ENCODE measurements at regions not wholly inside any gene's neighbourhood (a gene's known extent, or its start where the extent isn't known, plus 50 kb on each side); places are given as distances from the start of the nearest gene placed in this dataset.

DNA sequence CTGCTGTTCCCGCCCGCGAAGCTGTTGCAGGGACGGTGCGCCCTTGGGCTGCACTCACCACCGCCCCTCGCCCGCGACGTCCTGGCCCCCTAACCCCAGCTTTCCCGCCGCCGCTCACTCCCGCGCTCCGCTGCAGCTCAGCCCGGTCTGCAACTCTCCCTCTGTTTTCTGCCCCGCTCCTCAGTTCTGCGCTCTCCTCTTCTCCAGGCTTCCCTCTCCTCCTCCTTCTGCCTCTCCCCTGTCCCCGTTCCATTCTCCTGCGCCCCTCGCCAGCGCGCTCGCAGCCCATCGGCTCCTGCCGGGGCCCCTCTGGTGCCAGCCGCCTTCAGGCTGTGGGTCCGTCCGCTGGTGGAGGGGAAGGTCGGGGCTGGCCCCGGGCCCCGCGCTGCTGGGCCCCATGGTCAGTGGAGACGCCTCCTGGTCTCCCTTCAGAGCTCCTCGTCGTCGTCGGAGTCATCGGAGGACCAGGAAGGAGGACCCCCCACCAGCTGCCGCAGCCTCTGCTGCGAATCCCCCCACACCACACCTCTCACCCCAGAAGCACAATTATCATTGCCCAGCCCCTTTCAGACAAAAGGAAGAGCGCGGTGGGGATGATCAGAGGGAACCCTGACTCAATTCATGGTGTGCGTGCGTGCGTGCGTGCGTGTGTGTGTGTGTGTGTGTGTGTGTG, 223.2 kb upstream of the FOXF1 start:
- DNase-seq, result no peak

DNA sequence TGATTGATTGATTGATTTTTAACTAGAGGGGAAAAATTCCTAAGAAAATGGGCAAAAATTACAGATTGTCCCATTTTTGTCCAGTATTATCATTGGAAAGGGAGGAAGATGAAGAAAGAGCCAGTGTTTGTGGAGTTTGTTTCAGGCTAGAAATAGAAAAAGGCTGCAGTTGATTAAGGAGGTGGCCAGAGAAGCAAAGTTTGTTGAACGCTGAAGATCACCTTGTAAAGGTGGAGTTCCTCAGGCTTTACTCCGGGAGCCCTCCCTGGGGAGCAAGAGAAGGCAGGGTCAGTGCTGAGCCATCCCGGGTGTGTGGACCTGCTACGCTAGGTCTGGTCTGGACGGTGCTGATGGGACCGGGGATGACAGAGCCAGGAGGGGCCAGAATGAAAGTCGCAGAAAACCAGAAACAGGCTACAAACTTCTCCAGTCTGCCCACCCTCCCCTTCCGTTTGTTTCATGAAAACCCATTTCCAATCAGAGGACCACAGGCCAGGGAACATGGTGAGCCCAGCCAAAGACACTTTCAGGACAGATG, 222.6 kb upstream of the FOXF1 start:
- no peak for DNase-seq

DNA sequence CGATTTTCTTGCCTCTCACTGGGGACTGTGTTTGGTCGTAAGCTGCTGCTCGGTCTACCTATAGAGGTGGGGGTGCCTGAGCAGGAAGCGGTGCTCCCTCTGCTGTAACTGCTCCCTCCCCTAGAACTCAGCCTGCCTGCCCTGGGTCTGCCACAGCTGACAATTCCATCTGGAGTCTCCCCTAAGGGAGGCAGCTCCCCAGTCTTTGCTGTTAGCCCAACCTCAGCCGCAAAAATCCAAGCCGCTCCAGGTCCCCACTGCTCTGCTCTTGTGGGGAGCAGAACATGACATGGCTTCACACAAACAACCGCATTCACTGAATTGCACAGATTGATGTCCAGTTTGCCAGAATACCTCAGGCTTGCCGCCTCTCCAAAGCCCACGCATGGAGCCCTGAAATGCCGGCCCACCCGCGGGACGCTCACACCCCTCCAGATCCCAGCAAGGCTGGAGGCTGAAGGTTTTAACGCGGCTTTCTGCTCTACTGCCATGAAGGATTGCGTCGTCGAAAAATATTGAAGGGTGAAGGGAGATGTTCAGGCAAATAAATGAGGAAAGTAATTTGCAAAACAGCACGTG, 221.5 kb upstream of the FOXF1 start:
- DNase-seq, result no peak

DNA sequence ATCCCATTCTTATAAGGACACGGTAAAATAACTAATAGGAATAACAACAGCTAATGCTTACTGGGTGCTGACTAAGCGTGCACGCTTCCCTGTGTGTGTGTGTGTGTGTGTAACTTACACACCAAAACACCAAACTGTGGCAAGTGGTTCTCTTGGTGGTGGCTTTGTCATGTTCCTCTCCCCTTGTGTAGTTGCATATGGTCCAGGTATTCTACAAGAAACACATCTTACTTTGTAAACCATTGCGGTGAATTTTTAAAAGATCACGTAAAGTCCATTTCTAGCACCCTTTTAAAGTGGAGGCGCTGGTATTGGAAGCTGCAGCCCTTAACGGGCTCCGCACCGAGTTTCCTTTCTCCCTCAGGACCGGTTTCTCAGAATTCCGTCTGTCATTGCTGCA, 221.0 kb upstream of the FOXF1 start:
- no peak for DNase-seq

DNA sequence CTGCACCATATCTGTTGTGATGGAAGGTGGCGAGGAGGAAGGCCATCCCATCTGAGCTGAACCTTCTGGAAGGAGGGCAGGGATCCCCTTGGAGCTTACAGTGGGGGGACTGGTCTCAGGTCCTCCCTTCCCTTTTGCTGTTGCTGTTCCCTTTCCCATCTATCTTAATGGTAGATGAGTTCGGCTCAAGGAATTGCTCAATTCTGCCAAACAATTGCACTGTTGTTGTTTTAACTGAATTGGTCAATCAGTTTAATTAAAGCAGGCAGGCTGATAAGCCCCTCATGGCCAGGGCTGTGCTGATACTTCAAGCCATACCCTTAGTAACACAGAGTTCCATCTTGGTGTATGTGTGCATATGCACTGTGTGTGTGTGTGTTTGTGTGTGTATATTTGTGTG, 220.4 kb upstream of the FOXF1 start:
- no peak for DNase-seq

DNA sequence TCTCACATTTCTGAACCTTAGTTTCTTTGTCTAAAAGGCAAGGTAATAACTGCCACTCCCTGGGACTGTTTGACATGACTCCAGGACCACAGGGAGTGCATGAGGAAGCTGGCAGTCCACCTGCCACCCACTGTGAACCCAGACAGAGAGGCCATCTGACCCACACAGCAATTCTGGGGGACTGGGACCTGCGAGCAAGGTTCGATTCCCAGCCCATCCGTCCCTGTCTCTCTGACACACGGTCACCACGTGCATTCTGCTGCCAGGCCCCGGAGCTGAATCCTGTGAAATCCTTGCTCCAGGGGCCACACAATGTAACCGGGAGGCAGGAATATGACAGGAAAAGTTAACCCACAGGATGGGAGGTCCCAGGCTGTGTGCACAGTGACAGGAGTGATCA, 218.8 kb upstream of the FOXF1 start:
- no peak for DNase-seq

DNA sequence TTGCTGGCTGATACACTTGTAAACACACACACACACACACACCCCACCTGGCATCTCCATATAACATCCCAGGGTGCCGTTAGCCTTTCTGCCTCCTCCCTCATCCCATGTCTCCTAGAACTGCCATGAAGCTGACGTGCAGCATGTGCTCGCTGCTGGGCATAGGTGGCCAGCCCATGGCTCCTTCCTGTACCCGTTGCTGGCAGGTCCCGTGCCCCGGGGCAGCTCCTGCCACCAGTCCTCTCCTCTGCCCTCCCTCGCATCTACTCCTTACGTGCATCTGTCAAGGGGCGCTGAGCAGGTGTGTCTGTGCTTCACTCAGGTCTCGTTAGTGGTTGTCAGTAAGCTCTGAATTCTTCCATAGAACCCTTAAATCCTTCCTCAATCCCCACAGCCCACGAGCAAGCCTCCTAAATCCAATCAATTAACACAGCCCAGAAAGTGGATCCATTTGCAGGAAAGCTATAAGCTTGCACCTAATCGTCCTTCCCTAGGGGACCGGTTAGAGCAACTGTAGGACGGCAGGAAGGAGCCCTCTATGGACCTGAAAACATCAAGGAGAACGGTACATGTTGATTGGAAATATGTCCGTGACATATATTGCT, 218.1 kb upstream of the FOXF1 start:
- no peak for DNase-seq

DNA sequence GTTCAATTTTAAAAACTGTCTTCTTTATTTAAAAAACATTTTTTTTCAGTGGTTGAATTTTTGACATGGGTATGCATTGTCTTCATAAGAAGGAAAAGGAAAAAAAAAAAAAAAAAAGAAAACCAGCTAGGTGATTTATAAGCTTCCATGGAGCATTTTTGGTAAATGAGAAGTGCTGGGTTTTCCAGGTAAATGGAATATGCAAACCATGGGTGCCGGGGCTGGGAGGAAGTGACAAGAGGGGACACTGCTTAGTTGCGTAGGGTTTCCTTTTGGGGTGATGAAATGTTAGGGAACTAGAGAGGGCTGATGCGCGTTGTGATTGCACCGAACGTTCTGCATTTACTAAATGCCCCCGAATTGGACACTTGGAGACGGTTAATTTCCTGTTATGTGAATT, 217.4 kb upstream of the FOXF1 start:
- no peak for DNase-seq

DNA sequence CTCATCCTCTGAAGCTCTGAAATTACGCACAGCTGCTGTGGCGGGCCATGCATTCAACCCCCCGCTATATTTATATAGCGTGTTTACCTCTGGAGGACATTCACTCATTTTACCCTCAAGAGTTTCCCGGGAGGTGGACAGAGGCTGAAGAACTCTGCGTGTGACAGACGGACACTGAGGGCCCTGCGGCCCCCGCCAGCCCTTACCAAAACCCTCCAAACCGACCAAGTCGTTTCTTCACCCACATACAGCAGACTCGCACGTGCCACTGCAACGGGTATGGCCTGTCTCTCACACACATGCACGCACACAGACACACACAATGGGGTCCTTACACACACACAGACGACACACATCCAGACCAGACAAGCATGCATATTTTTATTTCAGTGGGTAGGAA, 216.4 kb upstream of the FOXF1 start:
- no peak for DNase-seq

DNA sequence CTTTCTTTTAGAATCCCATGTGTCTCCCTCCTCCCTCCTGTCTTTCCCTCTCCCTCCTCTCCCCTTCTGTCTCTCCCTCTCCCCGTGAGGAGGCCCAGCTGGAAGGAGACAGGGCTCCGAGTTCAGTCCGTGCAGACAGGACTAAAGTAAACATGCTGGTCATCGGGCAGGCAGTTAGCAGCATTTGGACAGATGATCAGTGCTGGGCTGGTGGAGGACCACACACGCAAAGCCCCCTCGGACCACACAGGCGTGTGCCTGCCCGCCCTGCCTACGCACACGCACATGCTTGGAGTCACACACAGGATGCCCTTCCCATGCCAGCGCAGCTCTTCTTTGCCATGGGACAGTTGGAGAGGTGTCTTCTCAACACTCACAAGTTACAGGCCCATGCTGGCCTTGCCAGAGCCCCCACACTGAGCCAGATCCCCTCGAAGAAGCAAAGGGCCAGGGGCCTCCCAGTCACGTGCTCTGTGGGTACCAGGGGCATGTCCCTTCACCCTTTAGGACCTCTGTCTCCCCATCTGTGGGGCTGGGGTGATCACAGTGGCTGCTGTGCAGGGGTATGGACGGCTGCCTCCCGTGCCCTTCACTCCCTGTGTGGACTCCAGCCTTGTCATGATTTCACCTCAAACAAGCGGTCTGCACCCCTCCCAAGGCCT, 215.7 kb upstream of the FOXF1 start:
- no peak for DNase-seq

DNA sequence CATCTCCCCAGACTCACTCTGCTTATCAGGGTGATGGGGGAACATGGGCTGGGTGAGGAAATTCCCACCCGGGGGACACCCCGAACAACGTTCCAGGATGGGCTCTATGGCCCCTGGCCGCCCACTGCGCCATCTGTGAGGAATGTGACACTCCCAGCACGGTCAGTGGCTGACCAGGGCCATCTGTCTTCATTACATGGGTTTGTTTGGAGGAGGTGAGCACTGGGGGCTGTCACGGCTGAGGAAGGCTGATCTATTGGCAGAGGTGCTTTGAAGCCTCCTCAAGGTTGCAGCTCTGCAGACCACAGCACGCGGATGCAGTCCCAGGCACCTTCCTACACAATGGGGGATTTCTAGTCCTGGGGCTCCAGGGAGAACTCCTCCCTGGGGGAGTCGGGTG, 214.1 kb upstream of the FOXF1 start:
- no peak for DNase-seq

DNA sequence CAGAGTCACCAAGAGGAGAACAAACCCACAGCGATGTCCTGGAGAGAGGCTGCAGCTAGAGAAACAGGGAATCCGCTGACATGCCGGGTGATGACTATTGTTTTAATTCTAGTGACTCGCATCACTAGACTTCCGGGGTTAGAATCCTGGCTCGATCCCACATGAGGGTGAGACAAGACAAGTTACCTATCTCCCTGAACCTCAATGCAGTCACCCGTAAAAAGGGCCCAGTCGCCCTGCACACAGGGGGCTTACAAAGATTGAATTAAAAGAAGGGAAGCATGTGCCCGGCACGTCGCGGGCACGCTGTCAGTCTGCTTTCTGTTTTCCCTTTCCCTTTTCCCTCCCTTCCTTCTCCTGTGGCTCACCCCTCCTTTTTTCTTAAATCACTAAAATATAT, 212.9 kb upstream of the FOXF1 start:
- no peak for DNase-seq

DNA sequence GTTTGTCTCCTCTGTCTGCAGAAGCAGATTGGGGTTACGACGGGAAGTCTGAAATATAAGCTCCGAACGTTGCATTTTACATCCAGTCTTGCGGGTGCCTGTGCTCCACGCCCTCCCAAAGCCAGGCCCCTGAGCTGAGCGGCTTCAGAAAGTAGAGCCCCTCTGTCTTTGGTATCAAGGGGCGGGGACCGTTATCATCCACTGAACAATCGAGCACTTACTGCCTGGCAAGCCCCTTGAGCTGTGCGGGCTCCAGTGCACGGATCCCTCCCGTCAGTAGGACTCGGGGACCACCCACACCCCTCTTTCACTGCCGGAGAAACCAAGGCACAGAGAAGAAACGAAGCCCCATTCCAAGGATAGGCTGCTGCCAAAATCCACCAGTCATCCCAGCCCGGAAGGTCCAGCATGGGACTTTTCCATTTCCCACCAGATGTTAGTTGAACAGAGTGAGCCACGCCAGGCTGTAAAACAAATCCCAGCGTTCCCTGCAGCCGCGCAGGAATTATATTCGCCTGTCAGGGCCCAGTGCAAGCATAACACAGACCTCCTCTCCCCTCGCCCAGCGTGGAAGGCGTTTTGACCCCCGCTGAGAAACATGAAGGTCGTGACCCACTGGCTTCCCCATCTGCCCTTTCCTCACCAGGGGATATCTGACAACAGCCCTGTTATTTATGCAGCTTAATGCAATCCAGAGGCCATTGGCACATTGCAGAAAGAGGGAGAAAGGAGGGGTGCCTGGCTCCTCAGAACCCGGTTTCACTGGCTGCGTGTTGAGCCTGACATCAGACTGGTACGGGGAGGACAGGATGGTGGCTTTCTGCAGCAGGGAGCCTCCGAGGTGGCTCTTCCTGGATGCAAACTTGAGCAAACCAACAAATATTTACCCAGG, 212.2 kb upstream of the FOXF1 start:
- no peak for DNase-seq

DNA sequence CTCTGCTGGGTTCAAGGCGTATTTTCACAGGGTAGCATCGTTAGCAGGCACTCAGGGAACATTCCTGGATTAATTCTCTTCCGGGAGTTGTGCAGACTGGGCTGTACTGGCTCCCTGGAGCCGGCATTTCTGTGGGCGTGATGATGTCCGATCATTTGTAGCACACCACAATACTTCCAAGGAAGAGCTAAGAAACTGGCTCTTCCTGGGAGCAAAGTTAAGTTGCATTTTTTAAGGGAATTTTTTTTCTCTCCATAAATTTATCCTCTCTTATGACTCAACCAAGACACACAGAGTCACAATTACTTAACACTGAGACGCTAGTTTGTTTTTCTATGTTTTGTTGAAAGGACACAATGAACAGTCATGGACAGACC, 211.6 kb upstream of the FOXF1 start:
- no peak for DNase-seq

DNA sequence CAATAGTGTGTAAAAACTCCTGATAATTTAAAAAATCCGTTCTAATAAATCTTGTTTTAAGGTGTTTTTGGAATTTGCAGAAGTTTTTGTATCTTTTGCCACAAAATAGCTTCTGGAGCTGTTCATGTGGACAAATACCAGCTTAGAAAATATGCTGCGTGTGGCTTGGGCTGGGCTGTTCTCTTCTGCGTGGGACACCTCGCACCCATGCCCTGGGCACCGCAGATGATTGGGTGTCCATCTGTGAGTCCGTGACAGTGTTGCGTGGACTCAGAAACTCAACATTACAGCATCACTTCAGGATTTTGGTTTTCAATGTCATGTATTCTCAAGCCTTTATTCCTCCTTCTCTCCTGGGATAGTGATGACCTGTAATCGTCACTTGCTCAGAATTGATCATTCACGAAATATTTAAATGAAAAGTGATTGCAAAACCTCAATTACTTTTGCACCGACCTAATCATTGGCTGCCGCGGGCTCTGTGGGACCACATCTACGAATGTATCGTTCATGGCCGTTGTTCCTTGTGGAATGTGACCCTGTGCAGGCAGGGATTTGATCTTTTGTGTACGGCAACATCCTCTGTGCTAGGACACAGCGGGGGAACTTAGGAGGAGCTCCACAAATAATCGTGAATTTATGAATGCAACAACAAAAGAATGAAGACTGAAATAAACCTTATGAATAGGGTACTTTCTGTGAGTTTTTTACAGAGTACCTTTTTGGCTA, 210.3 kb upstream of the FOXF1 start:
- DNase-seq, result no peak

DNA sequence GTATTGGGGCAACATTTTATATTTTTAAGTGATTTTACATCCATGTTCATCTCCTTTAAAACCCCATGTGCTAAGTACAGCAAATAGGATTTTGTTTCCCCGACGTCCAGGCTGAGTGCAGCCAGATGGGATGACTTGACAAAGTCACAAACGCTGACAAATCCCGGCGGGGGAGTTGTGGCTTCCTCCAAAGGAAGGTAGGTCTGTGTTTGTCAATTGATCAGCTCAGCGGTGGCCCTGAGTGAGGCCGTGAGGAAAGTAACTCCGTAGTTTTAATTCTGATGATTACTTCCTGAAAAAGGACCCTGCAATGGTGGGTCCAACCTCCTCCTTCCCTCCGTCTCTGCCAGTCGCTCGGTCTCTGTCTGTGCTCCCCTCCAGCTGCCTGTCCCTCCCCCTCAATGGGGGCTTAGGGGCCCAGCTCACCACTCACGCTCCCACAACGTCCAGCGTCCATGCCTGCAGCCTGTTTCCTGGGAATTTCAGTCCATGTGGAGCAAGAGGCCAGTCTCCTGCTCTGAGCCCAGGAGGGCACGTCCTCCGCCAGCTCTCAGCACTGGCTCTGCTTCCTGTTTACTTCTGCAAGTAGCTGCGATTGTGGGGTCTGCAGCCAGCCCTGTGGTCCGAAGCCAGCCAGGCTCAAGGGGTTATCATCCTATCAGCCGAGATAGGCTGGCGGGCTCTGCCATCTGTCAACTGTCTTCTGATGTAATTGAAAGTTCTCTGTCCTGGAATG, 209.4 kb upstream of the FOXF1 start:
- DNase-seq, result no peak

DNA sequence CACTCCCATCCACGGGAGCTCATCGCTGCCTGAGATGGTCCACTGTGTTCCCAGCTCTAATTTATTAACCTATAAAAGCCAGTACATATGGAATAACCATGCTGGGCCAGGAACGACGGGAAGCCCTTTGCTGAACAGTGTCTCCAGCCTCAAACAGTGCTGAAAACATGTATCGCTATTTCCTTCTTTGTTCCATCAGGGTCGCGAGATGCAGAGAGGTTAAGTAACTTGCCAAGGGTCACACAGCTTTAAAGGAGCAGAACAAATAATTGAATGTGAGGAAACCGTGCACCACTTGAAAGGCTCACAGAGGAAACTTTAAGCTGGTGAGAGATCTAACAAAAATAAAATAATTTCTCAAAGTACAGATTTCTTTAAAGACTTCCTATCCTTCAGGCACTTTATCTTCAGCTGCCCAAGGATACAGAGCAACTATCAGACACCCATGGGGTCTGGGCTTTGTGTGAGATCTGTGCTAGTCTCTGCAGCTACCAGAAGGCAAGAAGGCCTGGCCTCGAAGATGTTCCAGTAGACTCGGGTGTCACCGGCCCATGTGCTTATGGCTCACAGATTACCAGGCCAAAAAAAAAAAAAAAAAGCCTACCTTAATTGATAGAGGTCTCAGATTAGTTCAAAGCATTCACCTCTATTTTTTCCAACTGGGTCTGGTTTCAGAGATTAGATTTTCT, 207.8 kb upstream of the FOXF1 start:
- DNase-seq, result no peak

DNA sequence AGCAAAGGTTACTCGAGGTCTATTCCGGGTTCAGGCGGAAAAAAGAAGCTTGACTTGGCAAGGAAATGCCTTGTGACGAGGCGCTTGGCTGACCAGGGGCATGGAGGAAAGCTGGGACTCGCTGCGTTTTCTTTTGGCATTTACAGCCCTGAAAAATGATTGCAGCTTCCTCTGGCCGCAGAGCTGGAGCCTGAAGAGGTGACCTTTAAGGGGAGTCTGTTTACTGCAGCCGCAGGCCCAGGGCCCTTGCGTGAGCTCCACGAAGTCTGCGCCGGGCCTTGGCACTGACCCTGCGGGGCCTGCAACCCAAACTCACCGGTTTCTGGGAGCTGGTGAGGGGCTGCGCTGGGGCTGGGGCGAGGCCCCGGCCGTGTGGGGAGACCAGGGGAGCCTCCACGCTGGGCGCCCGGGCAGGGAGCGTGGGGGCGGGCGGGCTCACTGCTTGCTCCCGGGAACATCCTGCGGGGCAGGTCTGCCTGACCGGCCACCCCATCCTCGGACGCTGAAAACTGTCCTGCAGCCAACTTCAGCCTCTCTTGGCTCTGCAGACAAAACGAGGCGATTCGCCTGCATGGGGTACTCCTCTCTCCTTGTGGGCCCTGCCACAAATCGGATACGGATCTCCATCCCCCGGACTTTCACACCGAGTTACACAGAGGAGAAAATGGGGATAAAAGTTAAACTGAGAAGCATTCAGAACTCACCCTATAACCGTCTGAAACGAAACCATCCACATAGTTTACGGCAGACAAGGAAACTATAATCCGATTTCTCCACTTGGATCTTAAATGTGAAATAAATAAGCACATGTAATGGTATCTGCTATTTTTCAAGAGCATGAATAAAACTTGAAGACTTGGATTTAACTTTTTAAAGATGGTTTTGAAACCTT, 206.3 kb upstream of the FOXF1 start:
- DNase-seq, result no peak

DNA sequence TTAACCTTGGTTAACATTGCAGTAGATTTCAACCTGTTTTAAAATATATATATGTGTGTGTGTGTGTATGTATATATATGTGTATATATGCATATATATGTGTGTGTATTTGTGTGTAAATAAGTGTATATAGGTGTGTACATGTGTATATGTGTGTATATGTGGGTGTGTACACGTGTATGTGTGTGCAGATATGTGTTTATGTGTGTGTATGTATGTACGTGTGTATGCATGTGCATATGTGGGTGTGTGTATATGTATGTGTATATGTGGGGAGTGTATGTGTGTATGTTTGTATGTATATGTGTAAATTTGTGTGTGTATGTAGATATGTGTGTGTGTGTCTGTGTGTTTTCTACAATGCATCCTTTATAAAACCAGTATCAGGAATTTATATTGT, 205.5 kb upstream of the FOXF1 start:
- DNase-seq, result no peak

DNA sequence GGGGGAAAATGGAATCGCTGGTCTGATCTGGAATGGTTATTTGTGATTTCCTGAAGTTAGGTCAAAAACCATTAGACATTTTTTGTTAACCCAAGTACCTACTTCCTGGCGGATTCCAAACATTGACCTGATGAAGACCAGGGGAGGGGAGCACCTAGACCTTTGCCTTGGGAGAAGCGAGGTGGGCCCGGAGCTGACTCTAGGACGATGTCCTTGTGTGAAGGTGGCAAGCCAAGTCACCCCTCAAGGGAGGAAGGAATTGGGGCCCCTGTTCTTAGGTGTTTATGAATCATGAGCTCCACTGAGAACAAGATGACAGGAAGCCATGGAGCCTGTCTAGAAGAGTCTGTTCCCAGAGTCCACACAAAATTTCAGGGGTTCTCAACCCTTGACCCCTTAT, 204.9 kb upstream of the FOXF1 start:
- no peak for DNase-seq

Measured in NCI-H1694 treated with DMSO at 0.1 percent for 48 hours (cell line).